ENCODE measurements at regions not wholly inside any gene's neighbourhood (a gene's known extent, or its start where the extent isn't known, plus 50 kb on each side); places are given as distances from the start of the nearest gene placed in this dataset.

- no peak for DNase-seq
These were observed 1338.8 kb downstream of the NSUN3 start for GRCh38 chr3:95401693-95402092.

- DNase-seq: no peak
These were observed 1345.0 kb downstream of the NSUN3 start for GRCh38 chr3:95407709-95408463.

- DNase-seq: no peak
These were observed 1345.6 kb downstream of the NSUN3 start for GRCh38 chr3:95408464-95408862.

- no peak for DNase-seq
These were observed 1355.4 kb downstream of the NSUN3 start for GRCh38 chr3:95418251-95418650.

GRCh38 chr3:95424279-95424678 lies 1361.4 kb downstream of the NSUN3 start:
- DNase-seq: no peak

GRCh38 chr3:95434491-95434890 lies 1371.6 kb downstream of the NSUN3 start:
- DNase-seq: no peak

GRCh38 chr3:95437409-95437808 lies 1374.5 kb downstream of the NSUN3 start:
- no peak for DNase-seq

- no peak for DNase-seq
These were observed 1375.4 kb downstream of the NSUN3 start for GRCh38 chr3:95438274-95438673.

- DNase-seq: no peak
These were observed 1371.6 kb upstream of the EPHA6 start for GRCh38 chr3:95442766-95443165.

- DNase-seq: no peak
These were observed 1364.6 kb upstream of the EPHA6 start for GRCh38 chr3:95449841-95450240.

- DNase-seq: no peak
These were observed 1361.2 kb upstream of the EPHA6 start for GRCh38 chr3:95453242-95453641.

GRCh38 chr3:95456835-95457234 lies 1357.6 kb upstream of the EPHA6 start:
- DNase-seq: no peak

GRCh38 chr3:95459706-95460105 lies 1354.7 kb upstream of the EPHA6 start:
- no peak for DNase-seq

GRCh38 chr3:95460274-95460673 lies 1354.1 kb upstream of the EPHA6 start:
- DNase-seq: no peak

- DNase-seq: no peak
These were observed 1352.2 kb upstream of the EPHA6 start for GRCh38 chr3:95462161-95462560.

GRCh38 chr3:95464346-95464745 lies 1350.0 kb upstream of the EPHA6 start:
- no peak for DNase-seq

- DNase-seq: no peak
These were observed 1346.1 kb upstream of the EPHA6 start for GRCh38 chr3:95468331-95468730.

- no peak for DNase-seq
These were observed 1340.1 kb upstream of the EPHA6 start for GRCh38 chr3:95474338-95474737.

- no peak for DNase-seq
These were observed 1337.9 kb upstream of the EPHA6 start for GRCh38 chr3:95476534-95476933.

GRCh38 chr3:95506174-95506573 lies 1308.2 kb upstream of the EPHA6 start:
- DNase-seq: no peak

- DNase-seq: no peak
These were observed 1306.3 kb upstream of the EPHA6 start for GRCh38 chr3:95508124-95508523.

- DNase-seq: no peak
These were observed 1302.6 kb upstream of the EPHA6 start for GRCh38 chr3:95511828-95512227.

GRCh38 chr3:95514260-95514659 lies 1300.1 kb upstream of the EPHA6 start:
- DNase-seq: no peak

- no peak for DNase-seq
These were observed 1293.0 kb upstream of the EPHA6 start for GRCh38 chr3:95521396-95521795.

- DNase-seq: no peak
These were observed 1291.9 kb upstream of the EPHA6 start for GRCh38 chr3:95522449-95522848.
